Heart right ventricle (tissue), 16 donors: ENCODE measurements at regions not wholly inside any gene's neighbourhood (a gene's known extent, or its start where the extent isn't known, plus 50 kb on each side); places are given as distances from the start of the nearest gene placed in this dataset.
A peak's percentile ranks its signal among the peaks of the same experiment; 100 is the strongest.

Source experiments
- ATAC-seq, 8 donors: fragments of 200-7000 bp; cut with Tn5 transposase; one replicate each; pipeline ENCODE4 v1.9.1; 2020; ENCODE audit warnings: mild to moderate bottlenecking in 8 of 8, moderate library complexity in 8 of 8, moderate number of reproducible peaks in 1 of 8
- DNase-seq, 2 donors: peaks; one replicate each; pipeline ENCODE4 v3.0.0-alpha.2; 2020
- H3K27ac ChIP-seq, 10 donors: fragments of 200-600 bp; sonication (generic) in 2 of 10; one replicate each; pipeline versions ENCODE4 v1.5.0 to v1.8.0; 2020 to 2022; ENCODE audit warnings: mild to moderate bottlenecking in 3 of 10
- H3K27me3 ChIP-seq, 7 donors: fragments of 200-600 bp; one replicate each; pipeline ENCODE4 v1.8.0; 2021 to 2022; ENCODE audit warnings: mild to moderate bottlenecking in 2 of 7
- H3K36me3 ChIP-seq, 9 donors: fragments of 200-600 bp; sonication (generic) in 1 of 9; one replicate each; pipeline versions ENCODE4 v1.5.0 to v1.8.0; 2020 to 2022; ENCODE audit warnings: mild to moderate bottlenecking in 2 of 9
- H3K4me1 ChIP-seq, 9 donors: fragments of 200-600 bp; sonication (generic) in 1 of 9; one replicate each; pipeline versions ENCODE4 v1.5.0 to v1.8.0; 2020 to 2022; ENCODE audit warnings: mild to moderate bottlenecking in 4 of 9
- H3K4me3 ChIP-seq, 10 donors: fragments of 200-600 bp; sonication (generic) in 2 of 10; one replicate each; pipeline versions ENCODE4 v1.5.0 to v1.8.0; 2020 to 2022; ENCODE audit warnings: mild to moderate bottlenecking in 7 of 10, moderate library complexity in 2 of 10
- H3K9me3 ChIP-seq, 11 donors: fragments of 200-600 bp in 10 of 11; sonication (generic) in 2 of 11; one replicate each; pipeline versions ENCODE4 v1.5.0 to v1.8.0; 2013 to 2022; ENCODE audit warnings: mild to moderate bottlenecking in 2 of 11, control low read depth in 1 of 11, moderate library complexity in 1 of 11
- CTCF ChIP-seq, 9 donors: fragments of 200-600 bp; sonication (generic) in 2 of 9; IDR thresholded peaks; one replicate each; pipeline versions ENCODE4 v1.5.0 to v1.8.0; 2021 to 2022; ENCODE audit warnings: antibody characterized with exemption in 9 of 9, mild to moderate bottlenecking in 5 of 9, moderate library complexity in 1 of 9
- WGBS, 2 donors: extraction: QIAGEN DNeasy Blood & Tissue Kit; methylation state at CpG; one replicate each; pipeline ENCODE4 v1.1.7; 2013; ENCODE audit warnings: inconsistent platforms in 1 of 2; 5-methylcytosine and 5-hydroxymethylcytosine counted together
- intact Hi-C, 10 donors: fragments of 100-400 bp; cut with DNase I; formaldehyde crosslinking; loops; one replicate each; pipeline versions ENCODE4 v1.11.1 to v1.14.2; 2022
- donor health status: Arrhythmogenic right ventricular cardiomyopathy.
- donor health status: ischemic (EF 13 %, LVEDD 7.1; RV severe dilation, severe dysfunction).
- donor health status: healthy with polysubstance abuse.
- donor health status: DM: no; HTN: yes; CAD: no.
- donor health status: DM: no; HTN: no; CAD: no.
- donor health status: ischemic (EF 25% LVEDD 6.9; RV normal size, moderate dysfunction).
- donor health status: ischemic (EF 25% LVEDD 5.7; RV mildly dilated, moderate dysfunction).
- donor health status: healthy.
- donor health status: DM: yes; HTN: yes; CAD: no.
- donor health status: Ischemic cardiomyopathy.
- donor health status: ischemic (EF 35%, LVEDD 5.7; RV mildly dilated, moderate dysfunction).
- donor health status: nonischemic (EF 11% LVEDD 7.7; RV severe dilation, severe dysfunction).
- donor health status: DM: yes; HTN: yes; CAD: no.
- donor health status: PGD.
- donor health status: ischemic (EF 29% LVEDD 5.4; RV normal size, mild dysfunction).
- donor health status: nonischemic (EF 23%, LVEDD 6.1; RV moderate dilation, normal function).

GRCh38 chr7:94301024-94301586 lies 93.6 kb upstream of the COL1A2 start:
- peak in 1 of 9 donors; percentile 3 for TF ChIP-seq CTCF (IDR thresholded peaks at IDR 0.05)

DNA sequence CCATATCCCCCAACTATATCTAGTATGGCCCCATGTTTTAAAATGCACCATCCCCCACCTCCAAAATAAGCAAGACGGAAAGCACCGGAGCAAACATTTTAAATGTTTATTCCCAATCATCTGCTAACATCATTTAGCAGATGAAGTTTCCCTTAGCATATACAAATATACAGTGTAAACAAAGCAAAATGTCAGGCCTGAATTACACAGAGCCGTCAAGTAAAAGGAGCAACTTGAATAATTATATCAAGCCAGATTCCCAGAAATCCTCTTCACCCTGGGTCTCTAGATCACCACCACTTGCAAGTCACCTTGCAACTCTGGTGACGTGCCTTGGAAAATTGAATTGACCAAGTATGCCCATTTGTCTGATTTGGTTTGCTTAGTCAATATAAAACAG lies 91.6 kb upstream of the COL1A2 start:
- peaks cover 0 to 6% (median 0%) of the 10 kb centered on the region in 7 donors for H3K27me3 ChIP-seq
- no peak for ATAC-seq
- H3K36me3 ChIP-seq, result no peaks in the 10 kb centered on the region
- no peak for DNase-seq
- WGBS, 2 donors, result 67 to 73% methylated on average over 4 of the region's 4 CpGs
- peaks cover 5 to 55% (median 18%) of the 10 kb centered on the region in 9 donors for H3K4me1 ChIP-seq
- H3K9me3 ChIP-seq, result peaks cover 0 to 2% (median 0%) of the 10 kb centered on the region in 11 donors
- H3K4me3 ChIP-seq, result no peak overlapping the region
- intact Hi-C loops, result loop anchor here in 2 of 10 donors (5.0 kb wide), 2 partner anchors 44 to 74 kb away; no protein-coding TSS in a partner anchor
- H3K27ac ChIP-seq, result peak overlapping the region; percentile 18 to 86 (median 59)
- no peak for TF ChIP-seq CTCF (IDR thresholded peaks at IDR 0.05)

More at GRCh38 chr7:94301024-94301586, 93.6 kb upstream of the COL1A2 start:
- 47 to 55% methylated on average over 6 of the region's 6 CpGs for WGBS, 2 donors
- intact Hi-C loops, result loop anchor here in 3 of 10 donors (1.0 to 5.0 kb wide), 4 partner anchors 46 to 76 kb away; no protein-coding TSS in a partner anchor
- H3K4me3 ChIP-seq, result no peak overlapping the region
- peaks cover 0 to 2% (median 0%) of the 10 kb centered on the region in 11 donors for H3K9me3 ChIP-seq
- ATAC-seq (peak; percentile 83 to 93 (median 86)), DNase-seq (peak; percentile 65 to 66)
- H3K36me3 ChIP-seq, result no peaks in the 10 kb centered on the region
- peaks cover 0 to 6% (median 0%) of the 10 kb centered on the region in 7 donors for H3K27me3 ChIP-seq
- peaks cover 5 to 64% (median 27%) of the 10 kb centered on the region in 9 donors for H3K4me1 ChIP-seq
- peak overlapping the region; percentile 23 to 86 (median 70) for H3K27ac ChIP-seq

GRCh38 chr7:94303695-94304094 lies 91.0 kb upstream of the COL1A2 start:
- intact Hi-C loops, result loop anchor here in 2 of 10 donors (5.0 kb wide), 2 partner anchors 44 to 74 kb away; no protein-coding TSS in a partner anchor
- H3K27ac ChIP-seq, result peak overlapping the region; percentile 18 to 86 (median 59)
- H3K4me1 ChIP-seq, result peaks cover 5 to 54% (median 18%) of the 10 kb centered on the region in 9 donors
- DNase-seq (peak in 1 of 2 donors; percentile 42), ATAC-seq (peak; percentile 39 to 74 (median 60))
- TF ChIP-seq CTCF (IDR thresholded peaks at IDR 0.05), result no peak
- peaks cover 0 to 2% (median 0%) of the 10 kb centered on the region in 11 donors for H3K9me3 ChIP-seq
- peaks cover 0 to 3% (median 0%) of the 10 kb centered on the region in 7 donors for H3K27me3 ChIP-seq
- 33 to 36% methylated on average over 7 of the region's 7 CpGs for WGBS, 2 donors
- no peak overlapping the region for H3K4me3 ChIP-seq
- no peaks in the 10 kb centered on the region for H3K36me3 ChIP-seq

GRCh38 chr7:94304878-94305277 lies 89.8 kb upstream of the COL1A2 start:
- Histone ChIP-seq H3K9me3 (peaks cover 0 to 2% (median 0%) of the 10 kb centered on the region in 11 donors), H3K4me3 (no peak overlapping the region), H3K27me3 (no peaks in the 10 kb centered on the region), H3K27ac (peak overlapping the region in 4 of 10 donors; percentile 45 to 86 (median 72)), H3K4me1 (peaks cover 5 to 45% (median 18%) of the 10 kb centered on the region in 9 donors), H3K36me3 (no peaks in the 10 kb centered on the region)
- ATAC-seq, result no peak
- no peak for TF ChIP-seq CTCF (IDR thresholded peaks at IDR 0.05)
- intact Hi-C loops, result loop anchor here in 2 of 10 donors (5.0 kb wide), 2 partner anchors 42 to 72 kb away; no protein-coding TSS in a partner anchor
- DNase-seq, result no peak
- 93 to 96% methylated on average over 2 of the region's 2 CpGs for WGBS, 2 donors
